Suppressor macrophage (primary cell): ENCODE measurements at regions not wholly inside any gene's neighbourhood (a gene's known extent, or its start where the extent isn't known, plus 50 kb on each side); places are given as distances from the start of the nearest gene placed in this dataset.

ENCODE experiments used
- DNase-seq, 4 experiments: peaks; one replicate each; pipeline ENCODE4 v3.0.0-alpha.2; 2020 to 2022

- no peak for DNase-seq
Measured at GRCh38 chr12:17540921-17541320, 549.1 kb downstream of the RERGL start.

GRCh38 chr12:17528394-17528793 is 561.6 kb downstream of the RERGL start:
- no peak for DNase-seq

DNA sequence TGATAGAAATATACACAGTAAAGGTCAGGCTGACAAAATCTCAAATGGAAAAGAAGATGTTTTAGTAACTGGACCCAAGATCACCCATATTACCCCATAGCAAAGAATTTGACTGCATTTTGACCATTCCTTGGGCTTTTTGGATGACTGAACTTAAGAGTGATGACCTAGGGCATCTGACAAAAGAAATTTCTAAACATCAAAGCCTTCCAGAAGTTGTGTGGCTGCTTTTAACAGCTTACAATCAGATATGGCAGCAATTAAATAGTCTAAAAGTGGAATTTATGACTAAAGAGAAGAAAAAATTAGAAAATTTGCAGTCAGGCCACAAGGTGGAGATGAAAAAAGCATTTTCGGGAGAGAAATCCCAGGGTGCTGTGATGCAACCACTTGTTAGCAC is 563.0 kb downstream of the RERGL start:
- no peak for DNase-seq

DNA sequence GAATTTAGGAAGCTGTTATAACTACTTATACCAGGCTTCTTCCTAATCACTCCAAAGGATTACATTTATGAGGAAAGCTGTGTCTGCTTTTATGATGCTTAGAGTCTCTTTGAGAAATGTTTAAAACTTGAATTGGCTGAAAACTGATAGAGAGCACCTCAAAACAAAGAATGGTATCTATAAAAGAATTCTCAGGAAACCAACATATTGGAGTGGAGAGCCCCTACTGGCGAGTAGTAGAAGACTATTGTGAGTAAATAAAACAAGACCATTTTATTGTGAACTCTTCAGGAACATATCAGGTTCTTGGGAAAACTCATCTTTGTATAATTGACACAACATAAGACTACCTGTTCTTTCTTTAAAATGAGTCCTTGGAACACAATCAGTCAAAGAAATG is 578.6 kb downstream of the RERGL start:
- no peak for DNase-seq

DNA sequence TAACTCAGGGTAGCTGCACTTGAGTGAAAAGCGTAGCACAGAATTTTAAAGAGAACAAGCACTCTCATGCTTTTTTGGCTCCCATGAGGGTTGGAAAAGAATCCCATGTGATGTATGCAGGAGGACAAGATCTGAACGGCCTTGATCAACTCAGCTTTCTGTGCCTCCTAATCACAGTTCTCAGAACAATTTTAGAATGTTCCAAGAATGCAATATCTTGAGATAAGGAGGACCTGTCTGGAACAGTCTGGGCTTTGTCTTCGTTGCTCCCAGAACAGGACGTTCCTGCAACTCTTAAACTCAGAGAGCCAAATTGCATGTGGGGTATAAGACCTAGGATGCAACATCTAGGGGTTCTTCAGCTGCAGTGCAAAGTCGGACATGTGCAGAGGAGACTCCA is 582.7 kb downstream of the RERGL start:
- DNase-seq, result no peak

GRCh38 chr12:17503742-17504141 is 586.3 kb downstream of the RERGL start:
- DNase-seq, result no peak

- no peak for DNase-seq
Measured at GRCh38 chr12:17489452-17489851, 600.5 kb downstream of the RERGL start.

DNA sequence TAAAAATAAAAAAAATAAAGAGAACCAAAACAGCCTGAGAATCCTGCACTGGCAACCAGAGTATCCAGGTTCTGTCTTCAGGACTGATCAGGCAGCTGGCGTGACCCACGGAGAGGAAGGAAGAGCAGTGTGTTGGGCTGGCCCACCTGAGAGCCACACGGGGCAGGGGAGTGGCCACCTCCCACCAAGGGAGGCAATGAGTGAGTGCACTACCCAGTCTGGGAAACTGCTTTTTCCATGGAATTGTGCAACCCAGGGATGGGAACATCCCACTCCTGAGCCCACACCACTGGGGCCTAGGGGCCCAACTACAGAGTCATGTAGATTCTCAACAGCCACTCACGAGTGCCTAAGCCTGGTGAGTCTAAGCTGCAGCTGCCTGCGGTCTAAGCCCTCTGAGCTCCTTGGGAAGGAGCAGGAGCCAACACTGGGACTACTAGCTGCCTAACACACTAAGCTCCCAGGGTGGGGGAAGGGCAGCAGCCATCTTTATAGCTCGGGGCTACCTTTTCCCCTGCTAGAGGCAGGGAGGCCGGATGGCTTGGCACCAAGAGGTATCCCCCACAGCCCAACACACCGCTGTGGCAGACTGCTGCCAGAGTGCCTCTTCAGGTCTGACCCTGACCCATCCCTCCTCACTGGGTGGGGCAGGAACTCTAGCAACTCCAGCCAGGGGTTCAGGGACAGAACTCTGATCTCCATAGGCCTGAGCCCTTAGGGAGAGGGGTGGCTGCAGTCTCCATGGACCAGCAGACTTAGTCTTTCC is 610.9 kb downstream of the RERGL start:
- no peak for DNase-seq

DNA sequence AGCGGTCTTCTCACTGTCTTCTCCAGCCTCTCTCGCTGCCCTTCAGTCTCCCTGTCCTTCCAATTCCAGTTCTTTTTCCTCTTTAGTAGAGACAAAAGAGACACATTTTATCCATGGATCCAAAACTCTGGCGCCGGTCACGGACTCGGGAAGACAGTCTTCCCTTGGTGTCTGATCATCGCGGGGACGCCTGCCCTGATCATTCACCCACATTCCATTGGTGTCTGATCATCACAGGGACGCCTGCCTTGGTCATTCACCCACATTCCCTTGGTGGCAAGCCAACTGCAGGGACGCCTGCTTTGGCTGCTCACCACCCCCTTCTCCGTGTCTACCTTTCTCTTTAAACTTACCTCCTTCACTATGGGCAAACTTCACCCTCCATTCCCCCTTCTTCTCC is 619.5 kb downstream of the RERGL start:
- DNase-seq, result no peak

DNA sequence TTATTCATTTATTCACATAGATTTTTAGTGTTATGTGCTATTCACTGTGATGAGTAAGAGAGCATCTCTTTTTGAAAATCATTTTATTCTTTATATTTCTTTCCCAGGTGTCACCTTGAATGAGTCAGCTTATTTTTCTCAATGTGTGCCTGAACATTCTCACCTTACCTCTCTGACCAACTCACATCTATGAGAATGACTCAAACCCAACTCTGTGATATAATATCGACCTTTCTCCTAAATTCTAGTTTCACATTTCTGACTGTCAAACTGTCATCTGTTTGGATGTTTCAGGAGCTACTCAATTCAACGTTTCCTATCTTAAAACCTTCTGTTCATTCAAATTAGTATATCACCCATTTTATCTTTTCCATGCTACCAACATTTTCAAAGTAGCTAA is 630.8 kb downstream of the RERGL start:
- no peak for DNase-seq

DNA sequence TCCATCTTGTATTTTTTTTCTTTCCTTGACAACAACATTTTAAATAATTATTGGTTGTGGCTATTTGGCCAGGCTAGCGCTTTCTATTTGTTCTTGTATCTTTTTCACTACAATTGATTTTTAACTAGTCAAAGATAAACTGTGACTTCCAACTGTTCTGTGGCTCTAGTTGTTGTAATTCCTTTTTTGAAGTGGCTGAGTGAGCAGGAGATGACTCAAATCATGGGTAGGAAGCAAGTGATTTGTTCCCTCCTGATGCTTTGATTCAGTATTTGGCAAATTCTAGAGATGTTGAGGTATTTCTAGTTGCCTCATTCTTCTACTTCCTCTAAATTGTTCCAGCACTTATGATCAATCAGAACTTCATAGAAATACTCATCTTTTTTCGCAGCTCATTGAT is 633.5 kb downstream of the RERGL start:
- no peak for DNase-seq

DNA sequence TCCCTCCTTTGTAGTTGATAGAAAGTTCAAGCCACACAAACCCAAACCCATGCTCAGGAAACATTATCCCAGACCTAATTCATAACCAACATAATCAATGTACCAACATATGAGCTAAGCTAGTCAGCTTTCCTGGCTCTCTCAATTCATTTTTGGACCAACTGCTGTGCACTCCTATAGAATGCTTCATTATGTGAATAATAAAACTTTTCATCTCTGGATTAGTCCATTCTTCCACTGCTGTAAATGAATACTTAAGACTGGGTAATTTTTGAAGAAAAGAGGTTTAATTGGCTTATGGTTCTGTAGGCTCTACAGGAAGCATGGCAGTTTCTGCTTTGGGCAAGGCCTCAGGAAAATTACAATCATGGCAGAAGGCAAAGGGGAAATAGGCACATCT is 651.9 kb downstream of the RERGL start:
- no peak for DNase-seq

DNA sequence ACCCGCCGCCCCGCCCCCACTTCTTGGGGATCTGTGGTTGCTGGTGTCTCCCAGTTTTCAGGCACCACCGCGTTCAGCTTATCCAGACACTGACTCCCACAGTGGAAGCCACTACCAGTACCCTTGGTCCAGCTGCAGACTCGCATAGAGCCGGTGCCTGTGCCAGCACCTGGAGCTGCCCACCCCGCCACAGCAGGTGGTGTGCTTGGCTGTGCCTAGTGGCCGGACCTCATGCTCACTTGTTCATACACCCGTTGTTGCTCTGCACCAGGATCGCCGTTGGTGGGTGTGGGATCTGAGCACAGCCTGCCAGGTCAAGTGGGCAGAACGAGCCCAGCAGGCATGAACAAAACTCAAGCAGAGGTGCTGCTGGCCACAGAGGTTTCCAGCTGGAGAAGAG is 673.2 kb downstream of the RERGL start:
- no peak for DNase-seq

DNA sequence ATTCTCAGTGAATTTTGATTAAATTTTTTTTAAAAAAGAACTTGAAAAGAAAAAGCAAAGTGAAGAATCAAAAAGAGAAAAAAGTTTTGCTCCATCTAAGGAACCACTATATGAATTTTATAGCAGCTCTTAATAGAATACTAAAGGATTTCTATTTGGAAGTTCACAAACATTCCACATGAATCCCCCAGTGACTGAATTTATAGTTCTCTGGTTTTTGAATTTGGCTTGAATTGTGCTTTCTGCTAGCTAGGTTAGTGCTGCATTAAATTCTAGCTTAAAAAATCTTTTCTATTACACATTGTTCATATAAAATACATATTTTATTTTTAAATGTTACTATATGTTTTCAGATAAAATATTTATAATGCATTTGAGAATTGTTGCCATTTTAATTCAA is 675.4 kb downstream of the RERGL start:
- DNase-seq, result no peak

- DNase-seq, result no peak
Measured at GRCh38 chr12:17411662-17412061, 678.3 kb downstream of the RERGL start.

GRCh38 chr12:17388679-17389078 is 701.3 kb downstream of the RERGL start:
- DNase-seq, result no peak

- DNase-seq, result no peak
Measured at GRCh38 chr12:17383321-17383720, 706.7 kb downstream of the RERGL start.

GRCh38 chr12:17381211-17381610 is 708.8 kb downstream of the RERGL start:
- no peak for DNase-seq

GRCh38 chr12:17372508-17372907 is 717.5 kb downstream of the RERGL start:
- no peak for DNase-seq

GRCh38 chr12:17371491-17372215 is 718.3 kb downstream of the RERGL start:
- no peak for DNase-seq

- no peak for DNase-seq
Measured at GRCh38 chr12:17370621-17371020, 719.4 kb downstream of the RERGL start.

GRCh38 chr12:17369556-17369955 is 720.4 kb downstream of the RERGL start:
- no peak for DNase-seq

DNA sequence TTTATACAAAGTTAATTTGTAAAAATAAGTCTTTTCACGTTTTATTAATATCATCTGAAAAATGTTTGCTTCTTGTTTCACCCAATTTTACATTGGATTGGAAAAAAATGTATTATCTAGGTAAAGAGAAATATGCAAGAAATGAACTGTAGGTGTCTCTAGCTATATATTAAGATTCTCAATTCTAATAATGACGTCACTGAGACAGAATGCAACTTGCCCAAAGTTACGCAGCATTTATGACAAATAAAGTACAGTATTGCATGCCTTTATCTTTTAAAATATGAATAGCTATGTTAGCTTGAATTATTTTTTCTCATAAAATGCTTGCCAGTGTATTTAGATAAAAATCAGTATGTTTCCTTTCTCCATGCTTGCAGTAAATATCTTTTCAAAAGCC is 728.8 kb downstream of the RERGL start:
- no peak for DNase-seq

DNA sequence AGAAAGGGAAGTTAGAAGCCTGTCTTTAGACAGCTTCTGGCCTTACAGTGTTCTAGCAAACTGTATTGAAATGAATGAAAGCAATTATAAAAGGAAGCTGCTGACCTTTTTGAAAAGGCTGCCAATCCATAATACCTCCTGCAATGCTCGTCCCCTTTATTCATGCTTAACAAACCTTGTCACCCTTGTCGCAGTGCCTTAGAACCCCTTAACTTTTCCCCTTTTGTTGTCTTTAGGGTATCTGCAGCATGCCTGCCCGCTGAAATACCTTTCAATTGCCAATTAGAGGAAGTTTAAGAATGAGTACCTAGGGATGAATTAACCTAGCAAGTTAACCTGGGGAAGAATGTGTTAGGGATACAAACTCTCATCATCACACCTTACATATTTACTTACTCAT is 731.2 kb downstream of the RERGL start:
- DNase-seq, result no peak

DNA sequence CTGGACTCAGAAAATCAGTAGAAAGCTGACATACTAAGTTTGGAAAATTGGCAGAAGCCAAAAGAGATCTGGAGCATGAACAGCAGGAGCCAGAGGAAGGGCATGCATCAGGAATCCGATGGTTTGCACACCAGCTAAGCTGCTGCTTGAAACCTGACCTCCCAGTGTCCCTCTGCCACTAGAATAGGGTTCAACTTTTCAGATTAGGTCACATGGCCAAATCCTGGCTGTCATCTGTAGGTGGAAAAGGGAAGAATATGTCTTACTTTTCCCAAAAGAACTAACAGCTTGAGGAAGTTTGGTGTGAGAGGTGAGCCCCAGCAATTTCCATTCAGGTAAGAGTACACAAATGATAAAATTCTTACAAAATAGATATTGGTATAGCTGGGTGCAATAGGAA is 732.6 kb downstream of the RERGL start:
- no peak for DNase-seq
